ENCODE measurements at regions not wholly inside any gene's neighbourhood (a gene's known extent, or its start where the extent isn't known, plus 50 kb on each side); places are given as distances from the start of the nearest gene placed in this dataset.

- H3K4me3 Mint-ChIP-seq (ENCODE audit: unreplicated experiment): no peak overlapping the region
- H3K36me3 Mint-ChIP-seq (ENCODE audit: unreplicated experiment): no peaks in the 10 kb centered on the region
- DNase-seq (ENCODE audit: extremely low spot score, unreplicated experiment): no peak
- H3K27ac Mint-ChIP-seq (ENCODE audit: unreplicated experiment): no peak overlapping the region
- peaks cover 4% of the 10 kb centered on the region for H3K27me3 Mint-ChIP-seq (ENCODE audit: unreplicated experiment)
- peaks cover under 1% of the 10 kb centered on the region for H3K4me1 Mint-ChIP-seq (ENCODE audit: unreplicated experiment)
- TF ChIP-seq, protein P1, sequence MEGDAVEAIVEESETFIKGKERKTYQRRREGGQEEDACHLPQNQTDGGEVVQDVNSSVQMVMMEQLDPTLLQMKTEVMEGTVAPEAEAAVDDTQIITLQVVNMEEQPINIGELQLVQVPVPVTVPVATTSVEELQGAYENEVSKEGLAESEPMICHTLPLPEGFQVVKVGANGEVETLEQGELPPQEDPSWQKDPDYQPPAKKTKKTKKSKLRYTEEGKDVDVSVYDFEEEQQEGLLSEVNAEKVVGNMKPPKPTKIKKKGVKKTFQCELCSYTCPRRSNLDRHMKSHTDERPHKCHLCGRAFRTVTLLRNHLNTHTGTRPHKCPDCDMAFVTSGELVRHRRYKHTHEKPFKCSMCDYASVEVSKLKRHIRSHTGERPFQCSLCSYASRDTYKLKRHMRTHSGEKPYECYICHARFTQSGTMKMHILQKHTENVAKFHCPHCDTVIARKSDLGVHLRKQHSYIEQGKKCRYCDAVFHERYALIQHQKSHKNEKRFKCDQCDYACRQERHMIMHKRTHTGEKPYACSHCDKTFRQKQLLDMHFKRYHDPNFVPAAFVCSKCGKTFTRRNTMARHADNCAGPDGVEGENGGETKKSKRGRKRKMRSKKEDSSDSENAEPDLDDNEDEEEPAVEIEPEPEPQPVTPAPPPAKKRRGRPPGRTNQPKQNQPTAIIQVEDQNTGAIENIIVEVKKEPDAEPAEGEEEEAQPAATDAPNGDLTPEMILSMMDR (IDR thresholded peaks at IDR 0.05): no peak
- no peaks in the 10 kb centered on the region for H3K9me3 Mint-ChIP-seq (ENCODE audit: unreplicated experiment)
Observed at GRCh38 chr1:58976294-58976693, 192.4 kb upstream of the JUN start.

GRCh38 chr1:58977598-58977997 lies 193.8 kb upstream of the JUN start:
- TF ChIP-seq, protein P1 (IDR thresholded peaks at IDR 0.05): no peak
- Mint-ChIP-seq H3K27ac (ENCODE audit: unreplicated experiment) (no peak overlapping the region), H3K9me3 (ENCODE audit: unreplicated experiment) (no peaks in the 10 kb centered on the region), H3K36me3 (ENCODE audit: unreplicated experiment) (no peaks in the 10 kb centered on the region), H3K4me3 (ENCODE audit: unreplicated experiment) (no peak overlapping the region), H3K27me3 (ENCODE audit: unreplicated experiment) (peaks cover 4% of the 10 kb centered on the region), H3K4me1 (ENCODE audit: unreplicated experiment) (peaks cover 11% of the 10 kb centered on the region)
- DNase-seq (ENCODE audit: extremely low spot score, unreplicated experiment): no peak

- no peaks in the 10 kb centered on the region for H3K36me3 Mint-ChIP-seq (ENCODE audit: unreplicated experiment)
- H3K27me3 Mint-ChIP-seq (ENCODE audit: unreplicated experiment): peaks cover 2% of the 10 kb centered on the region
- no peaks in the 10 kb centered on the region for H3K9me3 Mint-ChIP-seq (ENCODE audit: unreplicated experiment)
- no peak overlapping the region for H3K27ac Mint-ChIP-seq (ENCODE audit: unreplicated experiment)
- DNase-seq (ENCODE audit: extremely low spot score, unreplicated experiment): peak; percentile 23
- TF ChIP-seq, protein P1 (IDR thresholded peaks at IDR 0.05): no peak
- H3K4me1 Mint-ChIP-seq (ENCODE audit: unreplicated experiment): peaks cover 16% of the 10 kb centered on the region
- H3K4me3 Mint-ChIP-seq (ENCODE audit: unreplicated experiment): no peak overlapping the region
Observed at GRCh38 chr1:58978096-58978495, 194.2 kb upstream of the JUN start.

DNA sequence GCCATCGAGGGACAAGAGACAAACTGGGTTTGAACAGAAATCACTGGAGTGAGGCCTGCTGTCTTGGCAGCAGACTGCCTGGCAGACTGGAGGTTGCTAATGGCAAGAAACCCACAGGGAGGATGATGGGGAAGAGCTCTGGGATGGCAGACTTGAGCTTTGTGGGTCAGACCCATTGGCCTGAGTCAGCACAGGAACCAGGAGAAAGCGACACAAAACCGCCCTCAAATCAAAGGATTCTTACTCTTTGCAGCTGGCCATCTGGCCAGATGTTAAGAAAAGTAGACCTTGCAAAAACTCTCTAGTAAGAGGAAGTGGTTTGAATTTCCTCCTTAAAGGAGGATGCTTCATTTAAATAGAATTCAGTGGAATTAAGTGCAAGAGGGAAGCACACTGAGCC lies 195.2 kb upstream of the JUN start:
- TF ChIP-seq, protein P1 (IDR thresholded peaks at IDR 0.05): no peak

GRCh38 chr1:58979677-58980076 lies 195.8 kb upstream of the JUN start:
- TF ChIP-seq, protein P1 (IDR thresholded peaks at IDR 0.05): no peak
- no peak overlapping the region for H3K27ac Mint-ChIP-seq (ENCODE audit: unreplicated experiment)
- H3K4me1 Mint-ChIP-seq (ENCODE audit: unreplicated experiment): peaks cover 25% of the 10 kb centered on the region
- DNase-seq (ENCODE audit: extremely low spot score, unreplicated experiment): peak; percentile 17
- peaks cover 2% of the 10 kb centered on the region for H3K27me3 Mint-ChIP-seq (ENCODE audit: unreplicated experiment)
- H3K4me3 Mint-ChIP-seq (ENCODE audit: unreplicated experiment): no peak overlapping the region
- no peaks in the 10 kb centered on the region for H3K36me3 Mint-ChIP-seq (ENCODE audit: unreplicated experiment)
- no peaks in the 10 kb centered on the region for H3K9me3 Mint-ChIP-seq (ENCODE audit: unreplicated experiment)

More for the DNA sequence above, 195.2 kb upstream of the JUN start:
- H3K9me3 Mint-ChIP-seq (ENCODE audit: unreplicated experiment): no peaks in the 10 kb centered on the region
- peaks cover 2% of the 10 kb centered on the region for H3K27me3 Mint-ChIP-seq (ENCODE audit: unreplicated experiment)
- no peak overlapping the region for H3K4me3 Mint-ChIP-seq (ENCODE audit: unreplicated experiment)
- DNase-seq (ENCODE audit: extremely low spot score, unreplicated experiment): peak; percentile 62
- H3K27ac Mint-ChIP-seq (ENCODE audit: unreplicated experiment): no peak overlapping the region
- no peaks in the 10 kb centered on the region for H3K36me3 Mint-ChIP-seq (ENCODE audit: unreplicated experiment)
- H3K4me1 Mint-ChIP-seq (ENCODE audit: unreplicated experiment): peaks cover 25% of the 10 kb centered on the region

All from osteocyte (in vitro differentiated cells).